ENCODE measurements at regions not wholly inside any gene's neighbourhood (a gene's known extent, or its start where the extent isn't known, plus 50 kb on each side); places are given as distances from the start of the nearest gene placed in this dataset.

- Histone ChIP-seq H3K56ac (replicated peaks; ENCODE audit: insufficient read length, low read depth, low read length) (no peak overlapping the region), H2AK5ac (ENCODE audit: low read depth, low read length) (no peak overlapping the region), H3K9me3 (ENCODE audit: insufficient read depth in 2 of 2, low read depth in 1 of 2, low read length in 1 of 2) (no peaks in the 10 kb centered on the region), H3K9ac (replicated peaks in 1 of 4; ENCODE audit: extremely low read depth in 1 of 4, low read depth in 3 of 4, low read length in 3 of 4) (no peak overlapping the region), H3K79me2 (ENCODE audit: control insufficient read depth in 1 of 2, insufficient read depth in 2 of 2, low read length in 2 of 2) (no peaks in the 10 kb centered on the region), H3K14ac (ENCODE audit: insufficient read length) (no peak overlapping the region), H3K27me3 (replicated peaks in 1 of 4; ENCODE audit: control insufficient read depth in 3 of 4, extremely low read depth in 1 of 4, insufficient read depth in 3 of 4, low read length in 3 of 4) (no peaks in the 10 kb centered on the region), H3K27ac (ENCODE audit: low read depth, low read length) (no peak overlapping the region), H3K4me2 (ENCODE audit: insufficient read depth in 1 of 2, low read depth in 2 of 2, low read length in 2 of 2) (no peak overlapping the region), H3K4me3 (ENCODE audit: extremely low read depth in 1 of 4, insufficient read depth in 2 of 4, low read depth in 3 of 4, low read length in 4 of 4) (no peak overlapping the region), H3K4ac (replicated peaks; ENCODE audit: insufficient read length, low read depth, low read length) (no peak overlapping the region), H3K36me3 (ENCODE audit: control insufficient read depth in 2 of 4, insufficient read depth in 4 of 4, low read length in 3 of 4) (no peaks in the 10 kb centered on the region), H2BK15ac (ENCODE audit: low read length) (no peak overlapping the region), H2BK12ac (ENCODE audit: low read depth, low read length) (no peak overlapping the region), H2BK120ac (replicated peaks; ENCODE audit: low read depth, low read length) (no peak overlapping the region), H2AFZ (ENCODE audit: low read length) (no peak overlapping the region), H4K20me1 (replicated peaks in 1 of 2; ENCODE audit: control insufficient read depth in 1 of 2, insufficient read depth in 2 of 2, low read length in 2 of 2) (no peaks in the 10 kb centered on the region), H3K79me1 (ENCODE audit: low read depth, low read length) (no peaks in the 10 kb centered on the region), H4K5ac (ENCODE audit: insufficient read length, low read depth, low read length) (no peak overlapping the region), H3K23me2 (ENCODE audit: low read depth, low read length) (no peaks in the 10 kb centered on the region), H3K18ac (ENCODE audit: extremely low read depth, low read length) (no peak overlapping the region), H4K8ac (ENCODE audit: extremely low read depth, insufficient read depth, low read length) (no peak overlapping the region), H3K4me1 (replicated peaks in 1 of 4; ENCODE audit: control insufficient read depth in 3 of 4, insufficient read depth in 4 of 4, low read length in 3 of 4) (no peaks in the 10 kb centered on the region), H2BK5ac (ENCODE audit: low read depth, low read length) (no peak overlapping the region), H3K23ac (ENCODE audit: insufficient read length) (no peak overlapping the region), H4K91ac (replicated peaks; ENCODE audit: insufficient read length, low read length) (no peak overlapping the region), H2BK20ac (ENCODE audit: low read length) (no peak overlapping the region)
- FAIRE-seq (no peak), DNase-seq (ENCODE audit: low read depth in 1 of 2, low spot score in 2 of 2) (no peak)
- TF ChIP-seq JUND (IDR thresholded peaks at IDR 0.05; ENCODE audit: low read length), result no peak
- TF ChIP-seq HDAC6 (IDR thresholded peaks at IDR 0.05; ENCODE audit: low read depth, low read length), result no peak
- TF ChIP-seq POLR2AphosphoS5 (IDR thresholded peaks at IDR 0.05; ENCODE audit: low read depth, low read length), result no peak
- TF ChIP-seq BACH1 (IDR thresholded peaks at IDR 0.05; ENCODE audit: low read length), result no peak
- TF ChIP-seq, protein P1, sequence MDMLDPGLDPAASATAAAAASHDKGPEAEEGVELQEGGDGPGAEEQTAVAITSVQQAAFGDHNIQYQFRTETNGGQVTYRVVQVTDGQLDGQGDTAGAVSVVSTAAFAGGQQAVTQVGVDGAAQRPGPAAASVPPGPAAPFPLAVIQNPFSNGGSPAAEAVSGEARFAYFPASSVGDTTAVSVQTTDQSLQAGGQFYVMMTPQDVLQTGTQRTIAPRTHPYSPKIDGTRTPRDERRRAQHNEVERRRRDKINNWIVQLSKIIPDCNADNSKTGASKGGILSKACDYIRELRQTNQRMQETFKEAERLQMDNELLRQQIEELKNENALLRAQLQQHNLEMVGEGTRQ (IDR thresholded peaks at IDR 0.05; ENCODE audit: low read length), result no peak
- no peak for TF ChIP-seq NRF1 (IDR thresholded peaks at IDR 0.05; ENCODE audit: low read depth, low read length)
- no peak for TF ChIP-seq RBBP5 (IDR thresholded peaks at IDR 0.05; ENCODE audit: borderline replicate concordance, low read depth, low read length)
- 87% methylated on average over 3 of the region's 3 CpGs; no CpG with 5 or more reads in 1 of the 2 experiments for WGBS, 2 experiments (ENCODE audit: extremely low coverage in 1 of 2, insufficient coverage in 1 of 2, insufficient read length in 1 of 2, insufficient replicate concordance in 2 of 2, low coverage in 1 of 2, low lambda C conversion rate in 2 of 2, missing lambda C conversion rate in 1 of 2)
- ChIA-PET CTCF (ENCODE audit: partially characterized antibody) (no interaction called here), POLR2A (ENCODE audit: partially characterized antibody) (no interaction called here)
Measured at GRCh38 chr4:148749403-148749802, 307.2 kb upstream of the NR3C2 start.

Measured in H1 (cell line).